K562 (cell line): ENCODE measurements at regions not wholly inside any gene's neighbourhood (a gene's known extent, or its start where the extent isn't known, plus 50 kb on each side); places are given as distances from the start of the nearest gene placed in this dataset.

ENCODE experiments used
- ATAC-seq: fragments of 200-7000 bp; cut with Tn5 transposase; 3 replicates; pipeline ENCODE4 v1.9.1; 2020; ENCODE audit warnings: moderate library complexity
- BruUV-seq: library from RNA; stranded (reverse); fragments of 400-500 nt; replicated peaks from 2 replicates; lab custom pipeline; 2021; lab: Mats Ljungman, UMichigan
- CTCF ChIA-PET: fragments of 300-600 bp; formaldehyde crosslinking; extraction: SDS; loops from one replicate; lab custom pipeline; 2021; ENCODE audit warnings: low intra/inter-chr PET ratio; lab: Yijun Ruan, JAX
- POLR2A ChIA-PET: fragments of 300-600, 350-650 bp; sonication (Branson Sonifier 250); formaldehyde crosslinking; extraction: SDS; loops from one replicate; lab custom pipeline; 2021; ENCODE audit warnings: antibody characterized with exemption, inconsistent platforms; lab: Yijun Ruan, JAX
- DNase-seq, 4 experiments: peaks; one replicate each; pipeline versions ENCODE4 v3.0.0 to v3.0.0-alpha.2; 2011 to 2018; ENCODE audit warnings: low spot score in 3 of 4, mixed read lengths in 3 of 4; ENCODE audit errors: extremely low read depth in 1 of 4
- FAIRE-seq: peaks from 2 replicates; lab custom pipeline; 2011; peaks lifted over from hg19 to GRCh38; lab: Jason Lieb, UNC
- H2AFZ ChIP-seq: 2 replicates; pipeline ENCODE4 v1.6.0; 2011; ENCODE audit warnings: low read depth, low read length, control low read depth, inconsistent platforms
- H3K27ac ChIP-seq: fragments of 200-600 bp; 3 replicates; pipeline ENCODE4 v1.8.0; 2011; ENCODE audit warnings: low read depth, mild to moderate bottlenecking, control low read depth, inconsistent platforms, low read length, moderate library complexity, mixed read lengths; ENCODE audit errors: extremely low read depth
- H3K27me3 ChIP-seq, 2 experiments: fragments of 300-600 bp in 1 of 2; 2 replicates in 1 of 2; 3 replicates in 1 of 2; pipeline versions ENCODE4 v1.6.0 to v1.8.0; 2011; ENCODE audit warnings: inconsistent platforms in 2 of 2, low read length in 2 of 2, mild to moderate bottlenecking in 1 of 2, mixed read lengths in 1 of 2, moderate library complexity in 1 of 2; ENCODE audit not compliant: control insufficient read depth in 2 of 2, insufficient read depth in 2 of 2
- H3K36me3 ChIP-seq: fragments of 300-600 bp; 3 replicates; pipeline ENCODE4 v1.8.0; 2011; ENCODE audit warnings: mild to moderate bottlenecking, low read length, inconsistent platforms; ENCODE audit not compliant: control insufficient read depth, insufficient read depth
- H3K4me1 ChIP-seq, 2 experiments: fragments of 200-600 bp in 1 of 2; replicated peaks in 1 of 2; 2 replicates in 1 of 2; 3 replicates in 1 of 2; pipeline versions ENCODE4 v1.5.1 to v1.8.0; 2011; ENCODE audit warnings: inconsistent platforms in 2 of 2, low read length in 2 of 2, mild to moderate bottlenecking in 1 of 2, mixed read lengths in 1 of 2, moderate library complexity in 1 of 2; ENCODE audit not compliant: control insufficient read depth in 2 of 2, insufficient read depth in 2 of 2
- H3K4me2 ChIP-seq: 2 replicates; pipeline ENCODE4 v1.6.1; 2011; ENCODE audit warnings: low read length, control low read depth, inconsistent platforms, mixed read lengths; ENCODE audit not compliant: insufficient read depth
- H3K4me3 ChIP-seq: fragments of 200-600 bp; sonication (generic), shearing (Covaris generic); 2 replicates; pipeline ENCODE4 v1.5.1; 2016; ENCODE audit warnings: control low read depth, inconsistent platforms
- H3K79me2 ChIP-seq: fragments of 200-600 bp; 3 replicates; pipeline ENCODE4 v1.8.0; 2011; ENCODE audit warnings: low read length, inconsistent platforms; ENCODE audit not compliant: control insufficient read depth, insufficient read depth
- H3K9ac ChIP-seq, 2 experiments: 2 replicates each; pipeline versions ENCODE4 v1.6.0 to v1.6.1; 2011; ENCODE audit warnings: low read depth in 2 of 2, low read length in 2 of 2, control low read depth in 1 of 2, inconsistent platforms in 1 of 2, mild to moderate bottlenecking in 1 of 2, mixed read lengths in 1 of 2; ENCODE audit not compliant: insufficient read depth in 1 of 2
- H3K9me1 ChIP-seq: one replicate; pipeline ENCODE4 v1.6.0; 2011; ENCODE audit warnings: inconsistent platforms, mild to moderate bottlenecking, low read length, moderate library complexity; ENCODE audit not compliant: control insufficient read depth, insufficient read depth
- H3K9me3 ChIP-seq: replicated peaks from 2 replicates; pipeline ENCODE4 v1.5.1; 2011; ENCODE audit warnings: low read depth, low read length, inconsistent platforms; ENCODE audit not compliant: control insufficient read depth, insufficient read depth
- H4K20me1 ChIP-seq: replicated peaks from 2 replicates; pipeline ENCODE4 v1.6.1; 2011; ENCODE audit warnings: low read length, inconsistent platforms, mixed read lengths; ENCODE audit not compliant: control insufficient read depth, insufficient read depth
- CEBPG ChIP-seq, 3 experiments: fragments of 200-800 bp in 1 of 3; sonication (Bioruptor generic) in 1 of 3; sonication (generic) in 1 of 3; formaldehyde crosslinking in 1 of 3; IDR thresholded peaks in 2 of 3; conservative IDR thresholded peaks in 1 of 3; 2 replicates each; pipeline versions ENCODE4 v1.6.1 to v1.8.0; 2016 to 2022; ENCODE audit warnings: missing compliant biosample characterization in 2 of 3, missing genetic modification characterization in 2 of 3, mild to moderate bottlenecking in 1 of 3, missing genetic modification reagents in 1 of 3
- HDAC6 ChIP-seq: IDR thresholded peaks from 2 replicates; pipeline ENCODE4 v1.6.1; 2012; ENCODE audit warnings: low read depth, mild to moderate bottlenecking, control low read depth, inconsistent platforms, low read length, moderate library complexity
- MXI1 ChIP-seq: IDR thresholded peaks from 2 replicates; pipeline ENCODE4 v1.6.1; 2011; ENCODE audit warnings: low read depth, mild to moderate bottlenecking, improper control_type of control experiment, low read length
- WGBS: fragments of 100-300 bp; shearing (Covaris generic); methylation state at CpG from one replicate; pipeline ENCODE4 v1.1.6; 2016; ENCODE audit warnings: low coverage, mixed read lengths; ENCODE audit not compliant: insufficient coverage; ENCODE audit errors: missing lambda C conversion rate; 5-methylcytosine and 5-hydroxymethylcytosine counted together
- in situ Hi-C: fragments of 300-500 bp; cut with MboI; formaldehyde crosslinking; loops from 4 replicates; pipeline ENCODE4 v1.15.0; 2018; ENCODE audit warnings: inconsistent platforms, mixed read lengths
- intact Hi-C: fragments of 100-400 bp; cut with micrococcal nuclease; formaldehyde crosslinking; loops from 2 replicates; pipeline ENCODE4 v1.14.2; 2022
- TF ChIP-seq, protein P1 (sequence below), 2 experiments: fragments of 450-650 bp in 1 of 2; sonication (generic) in 1 of 2; formaldehyde crosslinking in 1 of 2; IDR thresholded peaks; 2 replicates each; pipeline versions ENCODE4 v1.7.1 to v1.9.0; 2016 to 2022; ENCODE audit warnings: inconsistent platforms in 1 of 2, mild to moderate bottlenecking in 1 of 2, missing genetic modification reagents in 1 of 2
- TF ChIP-seq, protein P2 (sequence below), 2 experiments: fragments of 150-350 bp in 1 of 2; IDR thresholded peaks; 2 replicates each; pipeline ENCODE4 v1.6.1; 2012 to 2016; ENCODE audit warnings: low read depth in 2 of 2, low read length in 2 of 2, mild to moderate bottlenecking in 1 of 2, moderate library complexity in 1 of 2

DNA sequence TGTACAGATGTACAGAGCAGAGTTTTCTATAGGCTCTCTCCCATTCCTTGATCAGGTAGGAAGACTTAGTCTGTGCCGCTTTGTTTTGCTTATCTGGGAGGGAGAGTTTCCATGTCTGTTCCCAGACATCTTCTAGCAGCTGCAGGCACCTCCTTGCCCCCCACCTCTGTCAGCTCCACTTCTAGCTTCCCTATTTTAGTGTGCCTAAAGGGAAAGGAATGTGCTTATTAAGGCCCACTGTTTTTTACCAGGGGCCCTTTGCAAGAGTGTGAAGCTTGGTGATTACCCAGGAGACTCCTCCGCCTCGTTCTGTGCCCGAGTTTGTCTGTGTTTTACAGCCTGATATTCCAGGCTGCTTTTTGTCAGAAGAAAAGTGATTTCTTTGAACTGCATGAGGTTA, 1984.4 kb downstream of the OLFM4 start (continued):
- TF ChIP-seq, protein P1, sequence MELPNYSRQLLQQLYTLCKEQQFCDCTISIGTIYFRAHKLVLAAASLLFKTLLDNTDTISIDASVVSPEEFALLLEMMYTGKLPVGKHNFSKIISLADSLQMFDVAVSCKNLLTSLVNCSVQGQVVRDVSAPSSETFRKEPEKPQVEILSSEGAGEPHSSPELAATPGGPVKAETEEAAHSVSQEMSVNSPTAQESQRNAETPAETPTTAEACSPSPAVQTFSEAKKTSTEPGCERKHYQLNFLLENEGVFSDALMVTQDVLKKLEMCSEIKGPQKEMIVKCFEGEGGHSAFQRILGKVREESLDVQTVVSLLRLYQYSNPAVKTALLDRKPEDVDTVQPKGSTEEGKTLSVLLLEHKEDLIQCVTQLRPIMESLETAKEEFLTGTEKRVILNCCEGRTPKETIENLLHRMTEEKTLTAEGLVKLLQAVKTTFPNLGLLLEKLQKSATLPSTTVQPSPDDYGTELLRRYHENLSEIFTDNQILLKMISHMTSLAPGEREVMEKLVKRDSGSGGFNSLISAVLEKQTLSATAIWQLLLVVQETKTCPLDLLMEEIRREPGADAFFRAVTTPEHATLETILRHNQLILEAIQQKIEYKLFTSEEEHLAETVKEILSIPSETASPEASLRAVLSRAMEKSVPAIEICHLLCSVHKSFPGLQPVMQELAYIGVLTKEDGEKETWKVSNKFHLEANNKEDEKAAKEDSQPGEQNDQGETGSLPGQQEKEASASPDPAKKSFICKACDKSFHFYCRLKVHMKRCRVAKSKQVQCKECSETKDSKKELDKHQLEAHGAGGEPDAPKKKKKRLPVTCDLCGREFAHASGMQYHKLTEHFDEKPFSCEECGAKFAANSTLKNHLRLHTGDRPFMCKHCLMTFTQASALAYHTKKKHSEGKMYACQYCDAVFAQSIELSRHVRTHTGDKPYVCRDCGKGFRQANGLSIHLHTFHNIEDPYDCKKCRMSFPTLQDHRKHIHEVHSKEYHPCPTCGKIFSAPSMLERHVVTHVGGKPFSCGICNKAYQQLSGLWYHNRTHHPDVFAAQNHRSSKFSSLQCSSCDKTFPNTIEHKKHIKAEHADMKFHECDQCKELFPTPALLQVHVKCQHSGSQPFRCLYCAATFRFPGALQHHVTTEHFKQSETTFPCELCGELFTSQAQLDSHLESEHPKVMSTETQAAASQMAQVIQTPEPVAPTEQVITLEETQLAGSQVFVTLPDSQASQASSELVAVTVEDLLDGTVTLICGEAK (IDR thresholded peaks at IDR 0.05) = no peak
- TF ChIP-seq, protein P1 (CRISPR knock-in tag; IDR thresholded peaks at IDR 0.05) = no peak

DNA sequence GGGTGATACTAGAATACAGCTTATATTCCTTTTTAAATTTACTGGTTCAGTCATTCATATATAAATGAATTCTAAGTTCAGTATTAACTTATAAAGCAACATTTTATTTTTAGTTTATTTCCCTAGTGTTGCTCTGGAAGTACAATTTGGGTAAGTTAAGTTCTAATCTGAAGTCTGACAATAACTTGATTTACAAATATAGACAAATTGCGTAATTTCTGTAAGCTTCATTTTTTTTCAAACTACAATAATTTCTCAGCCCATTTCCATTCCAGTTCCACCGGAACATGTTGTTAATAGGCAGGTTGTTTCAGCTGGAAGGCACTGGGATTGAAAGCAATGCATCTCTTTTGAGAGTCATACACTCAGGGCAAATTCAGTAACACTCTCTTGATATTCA, 2000.7 kb downstream of the OLFM4 start:
- Histone ChIP-seq H4K20me1 (no peaks in the 10 kb centered on the region), H3K79me2 (no peaks in the 10 kb centered on the region), H3K4me3 (no peak overlapping the region), H3K36me3 (no peaks in the 10 kb centered on the region), H3K27ac (no peak overlapping the region), H3K9me1 (no peaks in the 10 kb centered on the region), H2AFZ (no peak overlapping the region), H3K4me1 (no peaks in the 10 kb centered on the region), H3K9me3 (no peaks in the 10 kb centered on the region), H3K9ac (no peak overlapping the region), H3K4me2 (no peak overlapping the region), H3K27me3 (no peaks in the 10 kb centered on the region)
- 0% methylated on average over 2 of the region's 2 CpGs for WGBS
- intact Hi-C loops (no loop called here), in situ Hi-C loops (no loop called here)
- BruUV-seq = no TSS peak
- no peak for DNase-seq
- ATAC-seq = no peak
- POLR2A ChIA-PET = no interaction called here
- no peak for FAIRE-seq
- CTCF ChIA-PET = no interaction called here
- TF ChIP-seq, protein P2, sequence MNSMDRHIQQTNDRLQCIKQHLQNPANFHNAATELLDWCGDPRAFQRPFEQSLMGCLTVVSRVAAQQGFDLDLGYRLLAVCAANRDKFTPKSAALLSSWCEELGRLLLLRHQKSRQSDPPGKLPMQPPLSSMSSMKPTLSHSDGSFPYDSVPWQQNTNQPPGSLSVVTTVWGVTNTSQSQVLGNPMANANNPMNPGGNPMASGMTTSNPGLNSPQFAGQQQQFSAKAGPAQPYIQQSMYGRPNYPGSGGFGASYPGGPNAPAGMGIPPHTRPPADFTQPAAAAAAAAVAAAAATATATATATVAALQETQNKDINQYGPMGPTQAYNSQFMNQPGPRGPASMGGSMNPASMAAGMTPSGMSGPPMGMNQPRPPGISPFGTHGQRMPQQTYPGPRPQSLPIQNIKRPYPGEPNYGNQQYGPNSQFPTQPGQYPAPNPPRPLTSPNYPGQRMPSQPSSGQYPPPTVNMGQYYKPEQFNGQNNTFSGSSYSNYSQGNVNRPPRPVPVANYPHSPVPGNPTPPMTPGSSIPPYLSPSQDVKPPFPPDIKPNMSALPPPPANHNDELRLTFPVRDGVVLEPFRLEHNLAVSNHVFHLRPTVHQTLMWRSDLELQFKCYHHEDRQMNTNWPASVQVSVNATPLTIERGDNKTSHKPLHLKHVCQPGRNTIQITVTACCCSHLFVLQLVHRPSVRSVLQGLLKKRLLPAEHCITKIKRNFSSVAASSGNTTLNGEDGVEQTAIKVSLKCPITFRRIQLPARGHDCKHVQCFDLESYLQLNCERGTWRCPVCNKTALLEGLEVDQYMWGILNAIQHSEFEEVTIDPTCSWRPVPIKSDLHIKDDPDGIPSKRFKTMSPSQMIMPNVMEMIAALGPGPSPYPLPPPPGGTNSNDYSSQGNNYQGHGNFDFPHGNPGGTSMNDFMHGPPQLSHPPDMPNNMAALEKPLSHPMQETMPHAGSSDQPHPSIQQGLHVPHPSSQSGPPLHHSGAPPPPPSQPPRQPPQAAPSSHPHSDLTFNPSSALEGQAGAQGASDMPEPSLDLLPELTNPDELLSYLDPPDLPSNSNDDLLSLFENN (IDR thresholded peaks at IDR 0.05; ENCODE audit: low read depth in 2 of 2, low read length in 2 of 2) = no peak
- TF ChIP-seq MXI1 (no peak), HDAC6 (no peak), CEBPG (CRISPR knock-in tag; IDR thresholded peaks at IDR 0.05) (no peak), CEBPG (tag; conservative IDR thresholded peaks at IDR 0.05 in 1 of 2, IDR thresholded peaks at IDR 0.05 in 1 of 2) (peak in 1 of 2 experiments; percentile 35; a peak in 1 of 4 replicates)
